Prostate gland (tissue), 2 donors: ENCODE measurements at regions not wholly inside any gene's neighbourhood (a gene's known extent, or its start where the extent isn't known, plus 50 kb on each side); places are given as distances from the start of the nearest gene placed in this dataset.

Source experiments
- DNase-seq: peaks from one replicate; pipeline ENCODE4 v3.0.0-alpha.2; 2019; ENCODE audit warnings: low spot score
- H3K27ac ChIP-seq, 2 donors: fragments of 200-600 bp; sonication (generic); 2 replicates each; pipeline ENCODE4 v1.5.1; 2017 to 2019
- H3K27me3 ChIP-seq: fragments of 200-600 bp; sonication (generic); replicated peaks from 2 replicates; pipeline ENCODE4 v1.5.1; 2019; ENCODE audit not compliant: insufficient read depth
- H3K36me3 ChIP-seq, 2 donors: fragments of 200-600 bp; sonication (generic); 1 replicate in 1 of 2; 2 replicates in 1 of 2; pipeline versions ENCODE4 v1.5.1 to v1.8.1; 2017 to 2019
- H3K4me1 ChIP-seq: fragments of 200-600 bp; sonication (generic); replicated peaks from 2 replicates; pipeline ENCODE4 v1.5.1; 2019
- H3K4me3 ChIP-seq, 2 donors: fragments of 200-600 bp; sonication (generic); 2 replicates each; pipeline ENCODE4 v1.5.1; 2017 to 2019
- H3K9me3 ChIP-seq: fragments of 200-600 bp; sonication (generic); 2 replicates; pipeline ENCODE4 v1.5.1; 2017
- CTCF ChIP-seq, 4 experiments: fragments of 200-600 bp in 2 of 4; fragments of 450-650 bp in 2 of 4; sonication (generic) in 2 of 4; IDR thresholded peaks; 1 replicate in 3 of 4; 2 replicates in 1 of 4; pipeline ENCODE4 v1.5.1; 2016 to 2019; ENCODE audit warnings: antibody characterized with exemption in 4 of 4, mild to moderate bottlenecking in 2 of 4, moderate library complexity in 2 of 4
- POLR2A ChIP-seq: fragments of 450-650 bp; IDR thresholded peaks from one replicate; pipeline ENCODE4 v1.6.1; 2016; ENCODE audit warnings: antibody characterized with exemption, mild to moderate bottlenecking
- POLR2AphosphoS5 ChIP-seq: sonication (generic); formaldehyde crosslinking; IDR thresholded peaks from one replicate; pipeline ENCODE4 v1.6.1; 2017; ENCODE audit warnings: antibody characterized with exemption
- WGBS: methylation state at CpG from one replicate; pipeline ENCODE4 v1.1.5; 2018; 5-methylcytosine and 5-hydroxymethylcytosine counted together
- intact Hi-C: fragments of 100-400 bp; cut with DNase I; formaldehyde crosslinking; loops from one replicate; pipeline ENCODE4 v1.14.2; 2022

- DNase-seq, result no peak
- H3K36me3 ChIP-seq, result no peaks in the 10 kb centered on the region
- H3K9me3 ChIP-seq, result no peaks in the 10 kb centered on the region
- no peaks in the 10 kb centered on the region for H3K27me3 ChIP-seq
- no peak overlapping the region for H3K27ac ChIP-seq
- intact Hi-C loops, result no loop called here
- no peaks in the 10 kb centered on the region for H3K4me1 ChIP-seq
- H3K4me3 ChIP-seq, result no peak overlapping the region
- WGBS, result 81% methylated on average over 1 of the region's 1 CpG
- no peak for TF ChIP-seq CTCF (IDR thresholded peaks at IDR 0.05)
Observed at GRCh38 chr4:99712099-99712498, 54.5 kb upstream of the C4orf54 start.

DNA sequence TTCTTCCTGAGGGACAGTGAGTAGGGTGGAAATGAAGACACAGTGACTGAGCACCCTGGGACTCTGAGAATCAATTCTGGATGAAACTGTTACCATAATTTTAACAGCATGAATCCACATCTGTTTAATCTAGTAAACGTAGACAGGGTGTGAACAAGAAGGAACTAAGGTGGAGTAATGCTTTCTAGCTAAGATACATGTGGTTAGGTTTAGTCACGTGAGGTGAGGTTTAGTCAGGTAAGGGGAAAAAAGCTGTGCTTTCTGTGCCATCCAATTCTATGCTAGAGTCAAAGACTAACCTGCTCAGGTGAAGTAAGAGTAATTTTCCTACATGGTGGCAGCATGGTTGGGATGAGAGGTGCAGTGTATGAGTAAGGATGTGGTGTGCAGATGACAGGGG lies 54.0 kb upstream of the C4orf54 start:
- WGBS, result 82% methylated on average over 2 of the region's 2 CpGs
- H3K4me3 ChIP-seq, result no peak overlapping the region
- intact Hi-C loops, result no loop called here
- H3K4me1 ChIP-seq, result no peaks in the 10 kb centered on the region
- DNase-seq, result no peak
- H3K27me3 ChIP-seq, result no peaks in the 10 kb centered on the region
- TF ChIP-seq CTCF (IDR thresholded peaks at IDR 0.05), result no peak
- TF ChIP-seq POLR2AphosphoS5, result no peak
- TF ChIP-seq POLR2A, result no peak
- no peaks in the 10 kb centered on the region for H3K36me3 ChIP-seq
- no peak overlapping the region for H3K27ac ChIP-seq
- no peaks in the 10 kb centered on the region for H3K9me3 ChIP-seq

GRCh38 chr4:99710681-99711345 lies 53.2 kb upstream of the C4orf54 start:
- Histone ChIP-seq H3K36me3 (no peaks in the 10 kb centered on the region), H3K4me3 (no peak overlapping the region), H3K27me3 (no peaks in the 10 kb centered on the region), H3K27ac (no peak overlapping the region), H3K9me3 (no peaks in the 10 kb centered on the region), H3K4me1 (no peaks in the 10 kb centered on the region)
- TF ChIP-seq POLR2AphosphoS5 (no peak), POLR2A (no peak), CTCF (IDR thresholded peaks at IDR 0.05) (no peak)
- 100% methylated on average over 1 of the region's 1 CpG for WGBS
- intact Hi-C loops, result no loop called here
- DNase-seq, result no peak

DNA sequence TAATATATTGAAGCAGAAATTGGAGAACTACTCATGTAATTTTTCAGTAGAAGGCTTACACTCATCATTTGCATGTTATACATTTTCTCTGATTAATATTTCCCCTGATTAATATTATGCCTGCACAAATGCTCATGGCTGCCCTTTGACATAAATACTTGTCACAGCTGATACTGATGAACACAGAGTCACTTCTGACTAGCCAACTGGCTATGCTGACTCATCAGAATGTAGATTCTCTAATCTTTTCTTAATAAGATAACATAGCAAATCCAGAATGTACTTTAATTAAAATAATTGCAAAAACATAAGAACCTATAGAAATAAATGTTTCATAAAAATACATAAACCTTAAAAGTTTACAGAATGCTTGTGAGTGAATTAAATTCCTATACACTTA lies 52.4 kb upstream of the C4orf54 start:
- no peaks in the 10 kb centered on the region for H3K9me3 ChIP-seq
- no peaks in the 10 kb centered on the region for H3K27me3 ChIP-seq
- intact Hi-C loops, result no loop called here
- H3K27ac ChIP-seq, result no peak overlapping the region
- no peak overlapping the region for H3K4me3 ChIP-seq
- H3K4me1 ChIP-seq, result no peaks in the 10 kb centered on the region
- TF ChIP-seq CTCF (IDR thresholded peaks at IDR 0.05), result no peak
- TF ChIP-seq POLR2A, result no peak
- TF ChIP-seq POLR2AphosphoS5, result no peak
- H3K36me3 ChIP-seq, result no peaks in the 10 kb centered on the region
- DNase-seq, result no peak

DNA sequence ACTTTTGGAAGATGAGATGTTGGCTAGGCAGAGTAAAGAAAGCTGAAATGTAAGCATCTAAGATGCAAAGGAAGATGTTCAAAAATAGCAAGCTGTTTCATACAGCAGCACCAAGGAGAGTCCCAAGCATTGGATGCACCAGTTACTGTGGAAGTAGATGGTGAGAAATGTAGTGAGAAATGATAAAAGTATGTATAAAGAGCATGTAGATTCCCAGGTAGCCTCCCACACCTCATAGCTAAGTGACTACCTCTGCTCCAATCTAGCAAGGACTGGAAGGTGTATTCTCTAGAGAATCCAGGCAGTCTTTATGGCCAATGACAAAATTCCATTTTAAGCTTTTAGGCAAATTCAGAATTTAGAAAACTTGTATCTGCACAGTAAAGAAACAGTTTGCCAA lies 50.9 kb upstream of the C4orf54 start:
- DNase-seq, result no peak

More for the DNA sequence above, 50.9 kb upstream of the C4orf54 start:
- Histone ChIP-seq H3K27me3 (no peaks in the 10 kb centered on the region), H3K36me3 (no peaks in the 10 kb centered on the region), H3K27ac (no peak overlapping the region), H3K9me3 (no peaks in the 10 kb centered on the region), H3K4me1 (no peaks in the 10 kb centered on the region), H3K4me3 (no peak overlapping the region)
- intact Hi-C loops, result no loop called here
- no peak for TF ChIP-seq CTCF (IDR thresholded peaks at IDR 0.05)
- TF ChIP-seq POLR2A, result no peak
- no peak for TF ChIP-seq POLR2AphosphoS5
